CD4-positive, CD25-positive, alpha-beta regulatory T cell (primary cell): ENCODE measurements at regions not wholly inside any gene's neighbourhood (a gene's known extent, or its start where the extent isn't known, plus 50 kb on each side); places are given as distances from the start of the nearest gene placed in this dataset.
A peak's percentile ranks its signal among the peaks of the same experiment; 100 is the strongest.

Experiments used
- ATAC-seq, 2 donors: fragments of 150-1000 bp; cut with Tn5 transposase; one replicate each; pipeline ENCODE4 v1.10.0; 2021; ENCODE audit warnings: low read depth in 2 of 2, moderate number of reproducible peaks in 2 of 2, moderate library complexity in 1 of 2
- DNase-seq, 3 donors: peaks; one replicate each; pipeline versions ENCODE4 v3.0.0 to v3.0.0-alpha.2; 2012 to 2022; ENCODE audit warnings: mixed read lengths in 1 of 3
- H3K27ac ChIP-seq: one replicate; pipeline ENCODE4 v1.7.0; 2013; ENCODE audit warnings: mild to moderate bottlenecking, low read length; ENCODE audit not compliant: insufficient read depth, poor library complexity, severe bottlenecking
- H3K27me3 ChIP-seq: one replicate; pipeline ENCODE4 v1.7.0; 2013; ENCODE audit warnings: low read length; ENCODE audit not compliant: control insufficient read depth, insufficient read depth
- H3K36me3 ChIP-seq: one replicate; pipeline ENCODE4 v1.7.0; 2013; ENCODE audit warnings: mild to moderate bottlenecking, low read length, moderate library complexity; ENCODE audit not compliant: control insufficient read depth, insufficient read depth
- H3K4me1 ChIP-seq: 2 replicates; pipeline ENCODE4 v1.7.0; 2013; ENCODE audit warnings: mild to moderate bottlenecking, low read length; ENCODE audit not compliant: insufficient read depth, control insufficient read depth, poor library complexity, severe bottlenecking
- H3K4me3 ChIP-seq: one replicate; pipeline ENCODE4 v1.7.0; 2013; ENCODE audit warnings: low read depth, mild to moderate bottlenecking, low read length, moderate library complexity
- H3K9me3 ChIP-seq, 2 experiments: 1 replicate in 1 of 2; 2 replicates in 1 of 2; pipeline ENCODE4 v1.7.0; 2013; ENCODE audit warnings: low read length in 2 of 2, mild to moderate bottlenecking in 1 of 2, moderate library complexity in 1 of 2; ENCODE audit not compliant: control insufficient read depth in 2 of 2
- H3K27ac Mint-ChIP-seq, 3 donors: one replicate each; pipeline ENCODE4 v1.8.0; 2020 to 2022; ENCODE audit warnings: mild to moderate bottlenecking in 3 of 3, mixed read lengths in 3 of 3, moderate library complexity in 2 of 3
- H3K27me3 Mint-ChIP-seq: one replicate; pipeline ENCODE4 v1.8.0; 2022; ENCODE audit warnings: mild to moderate bottlenecking, mixed read lengths
- H3K36me3 Mint-ChIP-seq: one replicate; pipeline ENCODE4 v1.8.0; 2020; ENCODE audit warnings: mixed read lengths
- H3K4me1 Mint-ChIP-seq, 4 donors: one replicate each; pipeline ENCODE4 v1.8.0; 2020 to 2022; ENCODE audit warnings: mixed read lengths in 4 of 4, mild to moderate bottlenecking in 1 of 4
- H3K4me3 Mint-ChIP-seq, 4 donors: one replicate each; pipeline ENCODE4 v1.8.0; 2020 to 2022; ENCODE audit warnings: mild to moderate bottlenecking in 4 of 4, mixed read lengths in 4 of 4, moderate library complexity in 3 of 4
- H3K9me3 Mint-ChIP-seq, 7 donors: one replicate each; pipeline ENCODE4 v1.8.0; 2020 to 2022; ENCODE audit warnings: mixed read lengths in 7 of 7, mild to moderate bottlenecking in 3 of 7, moderate library complexity in 2 of 7

DNA sequence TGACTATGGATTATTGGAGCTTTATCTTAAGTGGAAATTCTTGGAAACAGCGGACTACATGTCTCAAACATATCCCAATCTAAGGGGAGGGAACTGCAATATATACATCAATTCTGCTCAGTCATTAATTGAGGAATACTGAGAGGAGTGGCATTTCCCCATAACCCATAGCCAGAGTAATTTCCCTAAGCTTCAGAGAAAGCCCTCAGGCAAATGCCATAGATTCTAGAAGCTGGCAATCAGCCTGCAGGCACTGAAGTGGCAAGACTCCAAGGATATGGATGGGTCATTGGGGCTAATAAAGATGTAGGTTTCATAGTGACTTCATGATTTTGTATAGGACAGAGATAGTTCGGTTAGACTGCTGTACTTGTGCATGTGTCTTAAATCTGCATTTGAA is 1960.5 kb upstream of the PIK3C3 start:
- H3K27me3 Mint-ChIP-seq: no peaks in the 10 kb centered on the region
- no peak overlapping the region for H3K4me3 Mint-ChIP-seq
- H3K27ac Mint-ChIP-seq: no peak overlapping the region
- no peaks in the 10 kb centered on the region for H3K36me3 Mint-ChIP-seq
- no peaks in the 10 kb centered on the region for H3K4me1 ChIP-seq
- no peak overlapping the region for H3K4me3 ChIP-seq
- DNase-seq (no peak), ATAC-seq (peak in 1 of 2 donors; percentile 12)
- H3K27me3 ChIP-seq: no peaks in the 10 kb centered on the region
- H3K27ac ChIP-seq: no peak overlapping the region
- peaks cover 0 to 11% (median 6%) of the 10 kb centered on the region in 7 donors for H3K9me3 Mint-ChIP-seq
- H3K36me3 ChIP-seq: no peaks in the 10 kb centered on the region
- H3K9me3 ChIP-seq: no peaks in the 10 kb centered on the region
- no peaks in the 10 kb centered on the region for H3K4me1 Mint-ChIP-seq

DNA sequence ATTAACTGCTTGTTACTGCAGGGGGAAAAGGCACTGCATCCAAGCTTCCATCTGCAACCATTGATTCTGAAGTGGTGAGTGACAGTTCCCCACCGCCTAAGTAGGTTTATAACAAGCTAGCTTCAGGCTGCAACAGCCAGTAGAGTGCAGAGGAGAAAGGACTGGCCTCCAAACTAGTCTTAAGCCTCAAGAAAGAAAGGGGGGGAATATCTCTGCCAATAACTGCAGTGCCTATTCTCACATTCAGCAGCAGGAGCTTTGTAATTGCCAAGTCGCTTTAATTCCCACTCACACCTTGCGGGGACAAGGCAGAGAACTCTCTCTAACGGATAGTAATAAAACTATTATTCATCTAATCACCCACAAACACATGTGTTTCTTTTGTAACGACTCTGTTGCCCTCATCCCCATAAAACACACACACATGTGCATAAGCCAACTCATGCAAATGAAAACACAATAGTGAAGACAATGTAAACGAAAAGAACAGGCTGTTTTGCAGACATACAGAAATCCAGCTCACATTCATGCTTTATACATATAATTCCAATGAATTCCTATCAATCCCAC is 1963.3 kb upstream of the PIK3C3 start:
- Mint-ChIP-seq H3K36me3 (no peaks in the 10 kb centered on the region), H3K9me3 (peaks cover 0 to 11% (median 6%) of the 10 kb centered on the region in 7 donors), H3K27ac (no peak overlapping the region), H3K27me3 (no peaks in the 10 kb centered on the region), H3K4me3 (no peak overlapping the region), H3K4me1 (no peaks in the 10 kb centered on the region)
- no peaks in the 10 kb centered on the region for H3K4me1 ChIP-seq
- no peak for DNase-seq
- no peaks in the 10 kb centered on the region for H3K27me3 ChIP-seq
- H3K4me3 ChIP-seq: no peak overlapping the region
- no peak for ATAC-seq
- no peak overlapping the region for H3K27ac ChIP-seq
- H3K9me3 ChIP-seq: no peaks in the 10 kb centered on the region
- no peaks in the 10 kb centered on the region for H3K36me3 ChIP-seq

DNA sequence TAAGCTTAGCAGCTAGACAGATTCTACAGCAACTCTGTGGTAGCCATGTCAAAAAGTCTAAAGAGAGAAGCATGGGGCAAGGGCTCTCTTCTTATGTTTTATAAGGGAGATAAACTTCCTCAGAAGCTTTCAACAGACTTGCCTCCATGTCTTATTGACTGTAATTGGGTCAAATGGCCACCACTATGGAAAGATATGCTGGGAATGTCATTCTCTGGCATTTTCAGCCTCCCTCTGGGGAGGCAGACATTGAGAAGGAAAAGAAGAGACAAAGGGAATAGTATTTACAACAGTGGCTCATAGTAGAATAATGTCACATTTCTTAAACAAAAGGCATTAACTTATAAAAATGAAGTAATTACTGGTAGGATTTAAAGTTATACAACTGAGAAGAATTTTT is 1964.5 kb upstream of the PIK3C3 start:
- Histone ChIP-seq H3K36me3 (no peaks in the 10 kb centered on the region), H3K9me3 (no peaks in the 10 kb centered on the region), H3K27me3 (no peaks in the 10 kb centered on the region), H3K27ac (no peak overlapping the region), H3K4me1 (no peaks in the 10 kb centered on the region), H3K4me3 (no peak overlapping the region)
- Mint-ChIP-seq H3K9me3 (peaks cover 0 to 14% (median 2%) of the 10 kb centered on the region in 7 donors), H3K4me1 (no peaks in the 10 kb centered on the region), H3K27ac (no peak overlapping the region), H3K36me3 (no peaks in the 10 kb centered on the region), H3K4me3 (no peak overlapping the region), H3K27me3 (no peaks in the 10 kb centered on the region)
- DNase-seq (no peak), ATAC-seq (no peak)

DNA sequence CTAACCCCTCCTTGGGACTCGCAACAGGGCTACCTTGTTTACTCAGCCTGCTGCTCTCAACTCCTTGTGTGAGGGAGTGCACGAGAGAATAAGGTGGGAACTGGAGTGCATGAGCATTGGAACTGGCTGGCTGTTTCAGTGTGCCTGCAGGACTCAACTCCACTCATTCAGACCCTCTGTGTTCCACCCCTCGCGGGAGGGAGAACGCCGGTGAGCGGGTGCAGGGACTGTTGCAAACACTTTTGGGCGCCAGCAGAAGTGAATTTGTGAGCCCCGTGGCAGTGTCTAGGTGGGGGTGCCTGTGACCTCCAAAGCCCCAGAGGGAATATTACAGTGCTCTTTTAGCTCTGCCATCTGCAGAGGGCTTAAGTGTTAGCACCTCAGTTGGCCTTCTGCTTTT is 1978.3 kb upstream of the PIK3C3 start:
- H3K36me3 Mint-ChIP-seq: no peaks in the 10 kb centered on the region
- no peak overlapping the region for H3K27ac Mint-ChIP-seq

DNA sequence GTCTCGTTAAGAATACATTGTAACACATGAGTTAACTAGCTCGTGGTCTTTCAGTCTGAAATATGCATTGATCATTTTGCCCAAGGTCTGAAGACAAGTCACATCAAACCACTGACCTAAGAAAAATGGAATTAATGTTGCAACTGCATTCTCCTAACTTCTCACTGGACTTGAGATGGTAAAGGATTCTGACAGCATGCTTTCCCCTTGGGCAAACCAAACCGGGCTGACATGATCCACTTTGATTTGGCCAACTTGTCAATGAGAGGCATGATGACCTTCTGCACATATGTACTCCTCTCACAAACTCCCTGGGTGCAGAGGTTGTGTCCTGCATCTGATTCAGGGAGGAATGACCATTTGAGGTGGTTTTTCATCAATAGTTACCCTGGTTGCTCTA is 1982.5 kb upstream of the PIK3C3 start:
- H3K27me3 Mint-ChIP-seq: no peaks in the 10 kb centered on the region
- H3K9me3 Mint-ChIP-seq: peaks cover 0 to 8% (median 0%) of the 10 kb centered on the region in 7 donors
- H3K4me3 ChIP-seq: no peak overlapping the region
- H3K36me3 Mint-ChIP-seq: no peaks in the 10 kb centered on the region
- H3K36me3 ChIP-seq: no peaks in the 10 kb centered on the region
- no peaks in the 10 kb centered on the region for H3K27me3 ChIP-seq
- ATAC-seq (no peak), DNase-seq (no peak)
- no peaks in the 10 kb centered on the region for H3K4me1 Mint-ChIP-seq
- H3K27ac ChIP-seq: no peak overlapping the region
- H3K4me3 Mint-ChIP-seq: no peak overlapping the region
- H3K4me1 ChIP-seq: no peaks in the 10 kb centered on the region
- no peak overlapping the region for H3K27ac Mint-ChIP-seq
- H3K9me3 ChIP-seq: no peaks in the 10 kb centered on the region

More for the DNA sequence above, 1978.3 kb upstream of the PIK3C3 start:
- no peak for ATAC-seq
- Histone ChIP-seq H3K4me1 (no peaks in the 10 kb centered on the region), H3K27ac (no peak overlapping the region), H3K9me3 (no peaks in the 10 kb centered on the region), H3K36me3 (no peaks in the 10 kb centered on the region), H3K27me3 (no peaks in the 10 kb centered on the region), H3K4me3 (no peak overlapping the region)
- peaks cover 0 to 6% (median 0%) of the 10 kb centered on the region in 7 donors for H3K9me3 Mint-ChIP-seq
- no peaks in the 10 kb centered on the region for H3K27me3 Mint-ChIP-seq
- H3K4me1 Mint-ChIP-seq: no peaks in the 10 kb centered on the region
- no peak for DNase-seq
- no peak overlapping the region for H3K4me3 Mint-ChIP-seq

DNA sequence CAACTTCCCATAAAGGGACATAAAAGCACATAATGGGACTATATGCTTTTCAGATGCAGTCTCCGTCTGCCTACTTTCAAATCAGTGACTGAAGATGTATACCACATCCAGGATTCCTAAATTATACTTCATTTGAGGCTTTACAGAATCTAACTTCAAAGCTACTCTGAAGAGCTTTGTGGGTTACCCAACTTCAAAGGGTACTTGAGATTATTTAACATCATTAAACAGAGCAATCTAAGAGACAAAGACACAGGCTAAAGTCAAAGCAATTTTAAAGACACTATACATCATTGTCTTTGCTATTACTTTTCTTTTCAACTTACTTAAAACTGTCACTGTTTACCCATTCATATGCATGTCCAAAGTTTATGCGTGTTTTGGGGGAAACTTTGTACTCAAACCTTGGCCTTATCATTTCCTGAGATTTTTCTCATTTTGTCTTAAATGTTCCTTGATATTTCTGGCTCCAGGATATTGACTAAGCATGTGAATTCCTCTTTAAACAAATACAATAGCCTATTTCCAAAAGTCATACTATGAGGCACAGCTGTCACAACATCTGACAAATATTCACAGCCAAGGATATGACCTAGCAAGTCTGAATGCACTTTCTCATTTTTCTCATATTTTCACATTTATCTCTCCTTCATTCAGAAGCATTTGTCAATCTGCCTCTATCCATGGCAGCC is 1985.1 kb upstream of the PIK3C3 start:
- Mint-ChIP-seq H3K27me3 (no peaks in the 10 kb centered on the region), H3K36me3 (no peaks in the 10 kb centered on the region), H3K9me3 (peaks cover 0 to 9% (median 0%) of the 10 kb centered on the region in 7 donors), H3K4me1 (peaks cover 0 to 4% (median 0%) of the 10 kb centered on the region in 4 donors), H3K27ac (no peak overlapping the region), H3K4me3 (no peak overlapping the region)
- no peak overlapping the region for H3K27ac ChIP-seq
- H3K9me3 ChIP-seq: no peaks in the 10 kb centered on the region
- H3K27me3 ChIP-seq: no peaks in the 10 kb centered on the region
- ATAC-seq: no peak
- H3K36me3 ChIP-seq: no peaks in the 10 kb centered on the region
- no peak overlapping the region for H3K4me3 ChIP-seq
- H3K4me1 ChIP-seq: no peaks in the 10 kb centered on the region
- DNase-seq: no peak

DNA sequence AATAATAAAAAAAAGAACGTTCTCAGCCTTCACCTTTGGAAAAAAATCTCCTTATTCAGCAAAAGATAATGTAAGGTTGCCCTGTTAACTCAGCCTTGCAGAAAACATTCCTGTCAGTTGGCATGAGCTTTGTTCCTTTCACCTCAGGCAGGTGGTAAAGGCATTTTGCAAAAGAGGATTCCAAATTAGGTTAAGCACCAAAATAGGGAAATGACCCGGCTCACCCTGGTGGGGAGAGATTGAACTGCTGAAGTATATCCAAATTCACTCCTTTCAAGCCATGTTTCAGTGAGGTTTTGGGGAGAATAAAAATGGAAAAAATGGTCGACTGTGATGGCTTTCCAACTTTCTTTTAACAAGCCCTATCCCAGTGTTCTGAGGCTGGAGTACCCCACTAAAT is 1988.8 kb upstream of the PIK3C3 start:
- no peak for DNase-seq
- no peaks in the 10 kb centered on the region for H3K27me3 Mint-ChIP-seq
- no peak for ATAC-seq
- no peaks in the 10 kb centered on the region for H3K27me3 ChIP-seq
- peaks cover 0 to 29% (median 5%) of the 10 kb centered on the region in 7 donors for H3K9me3 Mint-ChIP-seq
- H3K4me1 ChIP-seq: no peaks in the 10 kb centered on the region
- no peaks in the 10 kb centered on the region for H3K36me3 Mint-ChIP-seq
- H3K27ac ChIP-seq: no peak overlapping the region
- no peak overlapping the region for H3K4me3 ChIP-seq
- H3K4me1 Mint-ChIP-seq: peaks cover 0 to 4% (median 0%) of the 10 kb centered on the region in 4 donors
- H3K4me3 Mint-ChIP-seq: no peak overlapping the region
- H3K27ac Mint-ChIP-seq: no peak overlapping the region
- no peaks in the 10 kb centered on the region for H3K9me3 ChIP-seq
- no peaks in the 10 kb centered on the region for H3K36me3 ChIP-seq

DNA sequence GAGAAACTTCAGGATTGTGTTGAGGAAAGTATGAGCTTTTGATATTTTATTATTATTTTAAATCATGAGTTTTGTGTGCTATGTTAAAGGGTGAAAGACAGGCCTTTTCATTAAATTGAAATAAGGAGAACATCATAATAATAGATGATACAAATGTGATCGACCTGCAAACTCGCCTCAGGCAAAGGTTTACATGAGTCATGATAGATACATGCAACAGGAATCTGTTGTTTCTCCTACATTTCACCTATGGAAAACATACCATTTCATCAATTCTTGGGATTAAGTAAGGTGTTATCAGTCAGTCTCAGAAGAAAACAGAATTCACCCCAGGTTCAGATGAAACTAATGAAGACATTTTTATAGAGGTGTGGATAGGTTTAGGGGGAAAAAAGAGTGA is 1992.5 kb upstream of the PIK3C3 start:
- no peaks in the 10 kb centered on the region for H3K27me3 Mint-ChIP-seq
- Histone ChIP-seq H3K27me3 (no peaks in the 10 kb centered on the region), H3K36me3 (no peaks in the 10 kb centered on the region), H3K4me1 (no peaks in the 10 kb centered on the region), H3K9me3 (peaks cover 0 to 6% of the 10 kb centered on the region in 2 experiments), H3K27ac (no peak overlapping the region), H3K4me3 (no peak overlapping the region)
- DNase-seq: no peak
- peaks cover 0 to 4% (median 0%) of the 10 kb centered on the region in 4 donors for H3K4me1 Mint-ChIP-seq
- no peak overlapping the region for H3K4me3 Mint-ChIP-seq
- ATAC-seq: no peak
- H3K36me3 Mint-ChIP-seq: no peaks in the 10 kb centered on the region
- peak overlapping the region in 1 of 3 donors; percentile 91 for H3K27ac Mint-ChIP-seq
- peaks cover 0 to 41% (median 7%) of the 10 kb centered on the region in 7 donors for H3K9me3 Mint-ChIP-seq
